Fibroblast of mammary gland (primary cell): ENCODE measurements at regions not wholly inside any gene's neighbourhood (a gene's known extent, or its start where the extent isn't known, plus 50 kb on each side); places are given as distances from the start of the nearest gene placed in this dataset.

ENCODE experiments used
- DNase-seq: peaks from one replicate; pipeline ENCODE4 v3.0.0-alpha.2; 2010; ENCODE audit warnings: low read depth
- H3K4me3 ChIP-seq: 2 replicates; pipeline ENCODE4 v1.5.1; 2011; ENCODE audit warnings: low read depth, mild to moderate bottlenecking, low read length, moderate library complexity; ENCODE audit not compliant: control insufficient read depth
- TF ChIP-seq, protein P1 (sequence below): conservative IDR thresholded peaks from 2 replicates; pipeline ENCODE4 v1.5.1; 2011; ENCODE audit warnings: low read depth, low read length, inconsistent platforms; ENCODE audit not compliant: control insufficient read depth, insufficient read depth

DNA sequence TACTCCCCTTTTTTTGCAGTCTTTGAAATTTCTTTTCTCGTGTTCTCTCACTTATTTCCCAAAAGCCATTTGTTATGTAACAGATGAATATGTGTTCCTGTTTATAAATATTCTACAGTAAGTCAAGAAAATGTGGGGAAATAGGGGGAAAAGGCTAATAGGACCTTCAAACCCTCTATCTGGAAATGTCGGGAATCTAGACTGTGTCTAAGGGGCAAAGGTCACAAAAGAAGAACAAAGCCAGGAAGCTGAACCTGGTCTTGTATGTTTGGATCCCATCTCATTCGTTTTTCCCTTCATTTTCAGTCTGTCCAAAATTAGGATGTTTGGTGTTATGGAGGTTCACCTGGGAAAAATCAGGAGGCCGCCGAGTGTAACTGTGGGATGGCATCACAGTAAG, 490.3 kb downstream of the NR2F1-AS1 start:
- no peak for DNase-seq
- TF ChIP-seq, protein P1, sequence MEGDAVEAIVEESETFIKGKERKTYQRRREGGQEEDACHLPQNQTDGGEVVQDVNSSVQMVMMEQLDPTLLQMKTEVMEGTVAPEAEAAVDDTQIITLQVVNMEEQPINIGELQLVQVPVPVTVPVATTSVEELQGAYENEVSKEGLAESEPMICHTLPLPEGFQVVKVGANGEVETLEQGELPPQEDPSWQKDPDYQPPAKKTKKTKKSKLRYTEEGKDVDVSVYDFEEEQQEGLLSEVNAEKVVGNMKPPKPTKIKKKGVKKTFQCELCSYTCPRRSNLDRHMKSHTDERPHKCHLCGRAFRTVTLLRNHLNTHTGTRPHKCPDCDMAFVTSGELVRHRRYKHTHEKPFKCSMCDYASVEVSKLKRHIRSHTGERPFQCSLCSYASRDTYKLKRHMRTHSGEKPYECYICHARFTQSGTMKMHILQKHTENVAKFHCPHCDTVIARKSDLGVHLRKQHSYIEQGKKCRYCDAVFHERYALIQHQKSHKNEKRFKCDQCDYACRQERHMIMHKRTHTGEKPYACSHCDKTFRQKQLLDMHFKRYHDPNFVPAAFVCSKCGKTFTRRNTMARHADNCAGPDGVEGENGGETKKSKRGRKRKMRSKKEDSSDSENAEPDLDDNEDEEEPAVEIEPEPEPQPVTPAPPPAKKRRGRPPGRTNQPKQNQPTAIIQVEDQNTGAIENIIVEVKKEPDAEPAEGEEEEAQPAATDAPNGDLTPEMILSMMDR: no peak

DNA sequence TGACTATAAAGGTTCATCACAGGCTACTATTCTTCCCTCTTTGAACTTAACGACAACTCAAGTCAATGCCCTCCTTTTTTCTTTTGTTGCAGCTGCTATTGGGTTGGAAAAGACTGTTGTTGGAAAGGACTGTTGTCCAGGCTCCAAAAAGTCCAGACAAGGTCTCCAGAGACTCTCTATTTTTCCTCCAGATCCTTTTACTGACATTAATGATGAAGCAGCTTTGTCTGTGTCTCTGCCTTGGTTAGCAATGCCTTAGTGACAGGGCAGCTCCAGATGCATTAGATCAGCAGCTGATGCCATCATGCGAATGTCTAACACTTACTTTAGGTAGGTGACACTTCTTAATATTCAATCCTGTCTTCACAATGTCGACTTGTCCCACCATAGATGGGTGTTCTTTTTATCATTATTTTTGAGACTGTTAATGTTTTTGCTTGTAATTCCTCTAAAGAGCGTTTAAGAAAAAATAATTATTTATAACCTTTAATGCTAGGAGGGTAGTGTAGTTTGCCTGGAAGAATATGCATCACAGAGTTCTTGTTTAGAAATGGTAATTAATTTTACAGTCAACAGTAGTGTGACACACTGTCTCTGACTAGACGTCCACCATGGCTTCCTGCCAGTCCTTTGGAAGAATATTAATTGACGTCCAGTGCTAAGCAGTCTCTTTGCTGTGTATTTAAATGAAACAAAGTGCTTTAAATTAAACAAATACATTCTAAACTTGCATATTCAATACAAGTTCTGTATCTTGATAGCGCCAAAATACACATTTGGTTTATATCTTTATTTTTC, 492.2 kb downstream of the NR2F1-AS1 start:
- TF ChIP-seq, protein P1: no peak
- DNase-seq: peak; percentile 33
- H3K4me3 ChIP-seq: no peak overlapping the region

More for the DNA sequence above, 490.3 kb downstream of the NR2F1-AS1 start:
- no peak overlapping the region for H3K4me3 ChIP-seq

DNA sequence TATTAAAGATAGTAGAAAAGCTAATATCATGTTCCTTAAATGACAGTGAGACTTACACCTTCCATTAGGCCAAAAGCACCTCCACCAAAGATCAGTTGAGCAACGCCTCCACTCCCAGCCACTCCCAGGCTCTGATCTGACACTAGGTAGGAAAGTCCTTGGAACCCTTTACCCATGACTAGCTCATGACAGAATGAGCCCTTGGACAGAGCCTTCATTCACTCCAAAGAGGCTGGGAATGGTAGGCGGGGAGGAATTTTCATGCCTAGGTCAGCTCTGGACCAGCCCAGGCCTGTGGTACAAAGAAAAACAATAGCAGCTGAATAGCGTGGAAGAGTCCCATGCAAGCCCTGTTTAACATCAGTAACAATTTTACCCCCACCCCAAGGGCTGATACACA, 493.7 kb downstream of the NR2F1-AS1 start:
- TF ChIP-seq, protein P1: no peak
- no peak for DNase-seq
- H3K4me3 ChIP-seq: no peak overlapping the region

DNA sequence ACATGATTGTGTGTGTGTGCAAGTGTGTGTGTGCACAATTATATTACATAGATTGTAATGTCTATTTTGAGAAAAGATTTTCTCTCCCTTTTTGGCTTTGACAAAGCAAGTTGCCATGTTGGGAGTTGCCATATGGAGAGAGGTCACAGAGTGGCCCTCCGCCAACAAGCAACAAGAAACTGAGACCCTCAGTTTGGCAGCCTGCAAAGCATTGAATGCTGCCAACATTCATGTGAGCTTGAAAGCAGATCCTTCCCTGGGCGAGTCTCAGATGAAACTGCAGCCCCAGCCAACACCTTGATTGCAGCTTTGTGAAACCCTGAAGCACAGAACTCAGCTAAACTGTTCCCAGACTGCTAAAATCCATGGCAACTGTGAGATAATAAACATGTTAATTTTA, 498.0 kb downstream of the NR2F1-AS1 start:
- TF ChIP-seq, protein P1: no peak
- no peak overlapping the region for H3K4me3 ChIP-seq
- no peak for DNase-seq

DNA sequence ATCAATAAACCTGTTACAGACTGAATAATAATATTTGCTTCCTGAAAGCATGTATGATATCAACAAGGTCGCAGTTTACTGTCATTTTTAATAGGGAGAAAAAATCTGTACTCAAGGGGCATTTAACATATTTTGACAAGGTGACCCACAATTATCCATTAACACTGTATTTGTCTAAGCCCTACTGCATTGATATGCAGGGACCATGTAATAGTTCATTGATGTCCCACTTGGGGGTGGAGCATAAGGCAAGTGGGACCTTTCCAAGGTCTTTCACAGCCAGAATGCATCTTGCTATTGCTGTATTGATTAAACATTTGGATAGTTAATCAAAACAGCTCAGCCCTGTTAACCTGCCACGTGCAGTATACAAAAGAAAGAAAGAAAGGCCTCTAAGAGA, 502.0 kb downstream of the NR2F1-AS1 start:
- no peak overlapping the region for H3K4me3 ChIP-seq
- TF ChIP-seq, protein P1: no peak
- DNase-seq: no peak

DNA sequence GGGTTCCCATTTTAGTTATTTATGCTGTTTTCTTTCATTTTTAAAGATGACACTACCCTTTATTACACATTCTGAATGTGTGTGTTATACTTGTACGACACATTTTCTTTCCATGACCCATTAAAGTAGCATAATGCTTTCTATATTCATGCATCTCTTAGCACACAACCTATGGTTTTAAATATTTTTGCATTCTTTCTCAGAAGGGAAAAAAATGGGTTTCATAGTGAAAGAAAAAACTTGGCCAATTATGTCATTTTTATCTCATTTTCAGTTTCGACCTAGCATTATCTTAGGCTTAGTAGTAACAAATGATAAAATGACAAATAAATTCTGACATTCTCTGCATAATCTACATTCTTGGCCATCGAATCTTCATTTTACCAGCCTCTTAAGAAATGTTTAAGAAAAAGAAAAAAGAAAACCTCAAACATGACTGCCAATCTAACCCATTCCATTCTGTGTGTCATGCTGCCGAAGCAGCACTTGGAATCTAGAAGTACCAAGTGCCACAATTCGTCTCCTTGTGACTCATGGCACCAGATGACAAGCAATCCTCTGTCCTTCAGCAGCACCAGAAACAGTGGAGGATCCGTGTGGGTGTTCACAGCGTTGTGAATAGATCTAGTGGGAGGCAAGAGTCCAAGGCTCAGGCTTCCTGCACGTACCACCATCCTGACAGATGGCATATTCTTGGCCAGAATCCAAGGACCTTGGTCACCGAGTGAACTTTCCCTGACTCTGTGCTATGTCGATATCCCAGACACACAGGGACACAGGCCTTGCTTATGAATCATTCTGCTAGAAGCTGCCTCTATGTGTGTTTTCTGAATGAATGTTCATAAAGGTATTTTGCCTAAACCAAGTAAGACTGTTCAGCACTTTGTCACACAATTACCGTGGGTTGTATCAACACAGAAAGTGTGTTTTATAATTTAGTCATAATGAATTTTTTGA, 502.7 kb downstream of the NR2F1-AS1 start:
- TF ChIP-seq, protein P1: no peak
- peak overlapping the region; percentile 6 for H3K4me3 ChIP-seq
- peak; percentile 91 for DNase-seq
